ENCODE measurements at regions not wholly inside any gene's neighbourhood (a gene's known extent, or its start where the extent isn't known, plus 50 kb on each side); places are given as distances from the start of the nearest gene placed in this dataset.

GRCh38 chr9:87011551-87011950, 64.2 kb upstream of the GAS1 start:
- Histone ChIP-seq H4K20me1 (ENCODE audit: insufficient read depth, poor library complexity, severe bottlenecking) (no peaks in the 10 kb centered on the region), H3K4me2 (no peak overlapping the region), H2AFZ (no peak overlapping the region), H3K27ac (no peak overlapping the region), H3K79me2 (no peaks in the 10 kb centered on the region), H3K9me3 (ENCODE audit: low read depth) (no peaks in the 10 kb centered on the region), H3K27me3 (no peaks in the 10 kb centered on the region), H3K36me3 (replicated peaks; ENCODE audit: insufficient read depth, low read depth) (no peaks in the 10 kb centered on the region), H3K9me2 (replicated peaks; ENCODE audit: insufficient read depth) (no peaks in the 10 kb centered on the region), H3K4me3 (no peak overlapping the region), H3K4me1 (ENCODE audit: insufficient read depth) (no peaks in the 10 kb centered on the region)
- TF ChIP-seq CTCF (IDR thresholded peaks at IDR 0.05; ENCODE audit: poor library complexity) (no peak), EZH2 (IDR thresholded peaks at IDR 0.05; ENCODE audit: borderline replicate concordance) (no peak), EZH2phosphoT487 (IDR thresholded peaks at IDR 0.05; ENCODE audit: low read depth, severe bottlenecking, unreplicated experiment) (no peak)
- WGBS (ENCODE audit: low lambda C conversion rate, missing lambda C conversion rate), result 98% methylated on average over 22 of the region's 22 CpGs
- DNase-seq (ENCODE audit: low spot score), result no peak

- Histone ChIP-seq H3K4me2 (no peak overlapping the region), H3K27ac (no peak overlapping the region), H2AFZ (no peak overlapping the region), H3K79me2 (no peaks in the 10 kb centered on the region), H3K27me3 (no peaks in the 10 kb centered on the region), H3K36me3 (replicated peaks; ENCODE audit: insufficient read depth, low read depth) (no peaks in the 10 kb centered on the region), H4K20me1 (ENCODE audit: insufficient read depth, poor library complexity, severe bottlenecking) (no peaks in the 10 kb centered on the region), H3K9me2 (replicated peaks; ENCODE audit: insufficient read depth) (no peaks in the 10 kb centered on the region), H3K9me3 (ENCODE audit: low read depth) (no peaks in the 10 kb centered on the region), H3K4me1 (ENCODE audit: insufficient read depth) (no peaks in the 10 kb centered on the region), H3K4me3 (no peak overlapping the region)
- DNase-seq (ENCODE audit: low spot score), result no peak
- WGBS (ENCODE audit: low lambda C conversion rate, missing lambda C conversion rate), result 96% methylated on average over 3 of the region's 3 CpGs
- no peak for TF ChIP-seq CTCF (IDR thresholded peaks at IDR 0.05; ENCODE audit: poor library complexity)
- TF ChIP-seq EZH2 (IDR thresholded peaks at IDR 0.05; ENCODE audit: borderline replicate concordance), result no peak
- TF ChIP-seq EZH2phosphoT487 (IDR thresholded peaks at IDR 0.05; ENCODE audit: low read depth, severe bottlenecking, unreplicated experiment), result no peak
Measured at GRCh38 chr9:87013490-87013889, 66.2 kb upstream of the GAS1 start.

- 68% methylated on average over 1 of the region's 1 CpG for WGBS (ENCODE audit: low lambda C conversion rate, missing lambda C conversion rate)
- TF ChIP-seq EZH2 (IDR thresholded peaks at IDR 0.05; ENCODE audit: borderline replicate concordance) (no peak), CTCF (IDR thresholded peaks at IDR 0.05; ENCODE audit: poor library complexity) (no peak), EZH2phosphoT487 (IDR thresholded peaks at IDR 0.05; ENCODE audit: low read depth, severe bottlenecking, unreplicated experiment) (no peak)
- H3K27me3 ChIP-seq, result no peaks in the 10 kb centered on the region
Measured at GRCh38 chr9:87014436-87014835, 67.1 kb upstream of the GAS1 start.

GRCh38 chr9:87016681-87017080, 69.4 kb upstream of the GAS1 start:
- Histone ChIP-seq H3K9me3 (ENCODE audit: low read depth) (no peaks in the 10 kb centered on the region), H3K4me1 (ENCODE audit: insufficient read depth) (no peaks in the 10 kb centered on the region), H3K79me2 (no peaks in the 10 kb centered on the region), H3K36me3 (replicated peaks; ENCODE audit: insufficient read depth, low read depth) (no peaks in the 10 kb centered on the region), H4K20me1 (ENCODE audit: insufficient read depth, poor library complexity, severe bottlenecking) (no peaks in the 10 kb centered on the region), H3K27ac (no peak overlapping the region), H3K4me2 (no peak overlapping the region), H3K9me2 (replicated peaks; ENCODE audit: insufficient read depth) (no peaks in the 10 kb centered on the region), H2AFZ (no peak overlapping the region), H3K27me3 (no peaks in the 10 kb centered on the region), H3K4me3 (no peak overlapping the region)
- TF ChIP-seq EZH2 (IDR thresholded peaks at IDR 0.05; ENCODE audit: borderline replicate concordance), result no peak
- TF ChIP-seq CTCF (IDR thresholded peaks at IDR 0.05; ENCODE audit: poor library complexity), result no peak
- TF ChIP-seq EZH2phosphoT487 (IDR thresholded peaks at IDR 0.05; ENCODE audit: low read depth, severe bottlenecking, unreplicated experiment), result no peak
- no peak for DNase-seq (ENCODE audit: low spot score)
- 87% methylated on average over 3 of the region's 3 CpGs for WGBS (ENCODE audit: low lambda C conversion rate, missing lambda C conversion rate)

More at GRCh38 chr9:87014436-87014835, 67.1 kb upstream of the GAS1 start:
- H3K4me3 ChIP-seq, result no peak overlapping the region
- no peaks in the 10 kb centered on the region for H3K79me2 ChIP-seq
- no peak overlapping the region for H2AFZ ChIP-seq
- no peaks in the 10 kb centered on the region for H4K20me1 ChIP-seq (ENCODE audit: insufficient read depth, poor library complexity, severe bottlenecking)
- no peaks in the 10 kb centered on the region for H3K9me2 ChIP-seq (replicated peaks; ENCODE audit: insufficient read depth)
- no peaks in the 10 kb centered on the region for H3K4me1 ChIP-seq (ENCODE audit: insufficient read depth)
- H3K27ac ChIP-seq, result no peak overlapping the region
- H3K4me2 ChIP-seq, result no peak overlapping the region
- H3K9me3 ChIP-seq (ENCODE audit: low read depth), result no peaks in the 10 kb centered on the region
- H3K36me3 ChIP-seq (replicated peaks; ENCODE audit: insufficient read depth, low read depth), result no peaks in the 10 kb centered on the region
- no peak for DNase-seq (ENCODE audit: low spot score)
